HG02623 (cell line): ENCODE measurements at regions not wholly inside any gene's neighbourhood (a gene's known extent, or its start where the extent isn't known, plus 50 kb on each side); places are given as distances from the start of the nearest gene placed in this dataset.

Experiments
- ATAC-seq: cut with Tn5 transposase; IDR thresholded peaks from one replicate; pipeline ENCODE4 v1.9.1; 2021; ENCODE audit warnings: moderate library complexity; ENCODE audit not compliant: unreplicated experiment

DNA sequence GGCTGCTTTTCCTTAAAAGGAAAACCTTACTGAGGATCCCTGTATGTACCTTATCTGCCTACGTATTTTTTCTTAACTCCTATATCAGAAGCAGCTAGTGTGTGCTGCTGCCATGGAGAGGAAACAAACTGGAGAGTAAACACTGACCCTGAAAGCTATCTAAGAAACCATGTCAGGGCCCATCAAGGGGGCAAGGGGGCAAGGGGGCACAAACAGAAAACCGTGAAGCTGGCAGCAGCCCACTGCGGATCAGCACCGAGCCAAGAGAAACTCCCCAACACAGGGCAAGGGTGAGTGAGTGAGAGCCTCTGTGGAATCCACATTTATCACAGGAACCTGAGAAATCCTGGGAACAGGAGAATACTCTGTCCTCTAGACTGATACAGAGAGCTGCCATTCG, 1204.2 kb downstream of the PCDH18 start:
- no peak for ATAC-seq

- ATAC-seq = no peak
These were observed 1211.9 kb downstream of the PCDH18 start for GRCh38 chr4:136320465-136320813.

DNA sequence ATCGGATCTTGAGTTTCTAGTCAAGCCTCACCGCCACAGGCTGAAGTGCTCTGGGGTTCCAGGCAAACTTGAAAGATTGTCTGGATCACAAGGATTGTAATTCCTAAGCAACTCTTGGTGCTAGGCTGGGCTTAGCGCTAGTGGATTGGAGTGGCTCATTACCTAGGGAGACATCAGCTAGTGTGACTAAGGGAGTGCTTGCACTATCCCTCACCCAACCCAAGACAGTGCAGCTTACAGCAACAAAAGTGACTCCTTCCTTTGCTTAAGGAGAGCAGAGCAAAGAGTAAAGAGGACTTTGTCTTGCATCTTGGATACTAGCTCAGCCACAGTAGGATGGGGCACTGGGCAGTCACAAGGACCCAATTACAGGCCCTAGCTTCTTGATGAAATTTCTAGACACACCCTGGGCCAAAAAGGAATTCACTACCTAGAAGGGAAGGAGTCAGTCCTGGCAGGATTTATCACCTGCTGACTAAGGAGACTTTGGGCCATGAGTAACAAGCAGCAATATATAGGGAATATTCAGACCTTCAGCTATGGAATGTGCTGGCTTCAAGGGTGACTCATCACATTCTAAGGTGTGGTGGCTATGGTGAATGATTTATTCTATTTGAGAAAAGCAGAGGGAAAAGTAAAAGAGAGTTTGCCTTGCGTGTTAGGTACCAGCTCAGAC, 1212.4 kb downstream of the PCDH18 start:
- ATAC-seq = no peak

GRCh38 chr4:136316961-136317360, 1215.3 kb downstream of the PCDH18 start:
- ATAC-seq = no peak

- ATAC-seq = no peak
These were observed 1217.6 kb downstream of the PCDH18 start for GRCh38 chr4:136314686-136315085.

DNA sequence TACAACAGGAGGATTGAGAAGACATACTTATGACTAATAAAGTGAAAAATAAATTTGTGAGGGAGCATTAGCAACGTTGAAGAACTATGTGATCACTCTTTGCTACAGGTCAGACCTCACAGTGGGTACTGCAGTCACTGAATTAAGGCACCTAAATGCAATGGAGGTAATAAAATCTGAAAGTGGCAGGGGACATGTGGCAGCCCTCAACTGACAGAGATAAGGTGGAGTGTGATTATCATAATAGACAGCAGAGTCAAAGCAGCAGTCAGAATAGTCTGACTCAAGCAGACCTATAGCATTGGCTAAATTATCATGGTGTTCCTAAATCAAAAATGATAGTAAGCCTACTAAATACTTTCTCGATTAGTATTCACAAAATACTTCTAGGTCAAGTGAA, 1220.5 kb downstream of the PCDH18 start:
- ATAC-seq = no peak

- no peak for ATAC-seq
These were observed 1224.5 kb downstream of the PCDH18 start for GRCh38 chr4:136307765-136308164.

GRCh38 chr4:136306361-136306760, 1225.9 kb downstream of the PCDH18 start:
- ATAC-seq = no peak

- ATAC-seq = no peak
These were observed 1229.7 kb downstream of the PCDH18 start for GRCh38 chr4:136302566-136302965.

DNA sequence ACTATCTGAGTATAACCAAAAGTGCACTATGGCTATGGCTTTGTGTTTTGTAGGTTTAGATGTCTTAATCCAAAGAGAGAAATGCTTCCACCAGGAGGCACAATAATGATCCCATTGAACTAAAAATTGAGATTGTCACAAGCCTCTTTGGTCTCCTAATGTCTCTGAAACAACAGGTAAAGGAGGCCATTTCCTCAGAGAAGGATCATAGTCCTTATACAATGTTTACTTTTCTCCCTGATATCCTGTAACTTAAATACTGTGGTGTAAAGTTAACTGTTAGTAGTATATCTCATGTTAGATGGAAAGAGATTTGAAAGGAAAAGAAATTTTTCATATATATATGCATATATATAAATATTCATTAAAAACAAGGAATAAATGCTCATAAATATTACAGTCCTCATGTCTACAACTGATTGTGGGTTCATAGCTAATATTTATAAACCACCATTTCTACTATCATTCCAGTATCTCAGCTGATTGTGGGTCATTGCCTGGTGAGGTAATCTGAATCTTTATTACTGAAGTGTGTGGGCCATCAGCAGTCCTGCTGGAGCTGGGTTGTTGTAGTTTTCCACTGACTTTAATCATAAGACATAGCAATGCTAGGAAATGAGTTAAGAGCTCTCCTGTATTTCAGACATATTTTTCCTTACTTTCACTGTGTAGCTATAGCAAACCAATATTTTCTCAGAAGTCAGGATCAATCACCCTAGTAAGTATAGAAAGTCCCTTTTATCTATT, 1230.4 kb downstream of the PCDH18 start:
- ATAC-seq = no peak

- no peak for ATAC-seq
These were observed 1248.3 kb downstream of the PCDH18 start for GRCh38 chr4:136283977-136284376.

GRCh38 chr4:136281889-136282288, 1250.4 kb downstream of the PCDH18 start:
- ATAC-seq = no peak

DNA sequence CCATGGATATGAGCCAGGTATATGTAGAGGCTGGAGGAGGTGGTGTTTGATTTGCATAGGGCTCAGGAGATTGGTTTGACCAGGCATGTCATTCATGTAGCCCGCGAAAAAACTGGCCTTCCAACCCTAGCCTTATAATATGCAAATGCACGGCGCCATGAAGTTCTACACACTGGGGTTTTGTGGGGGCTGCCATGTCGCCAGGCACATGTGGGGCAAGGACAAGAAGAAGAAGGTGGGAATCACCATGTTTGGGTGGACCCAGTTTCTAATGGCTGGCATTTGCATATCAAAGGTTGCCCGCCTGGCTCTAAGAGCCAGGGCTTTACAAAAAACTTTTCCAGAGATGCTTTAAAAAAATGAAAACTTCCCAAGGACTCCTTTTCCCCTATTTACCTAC, 1251.0 kb downstream of the PCDH18 start:
- ATAC-seq = no peak

GRCh38 chr4:136277741-136278140, 1254.6 kb downstream of the PCDH18 start:
- no peak for ATAC-seq

DNA sequence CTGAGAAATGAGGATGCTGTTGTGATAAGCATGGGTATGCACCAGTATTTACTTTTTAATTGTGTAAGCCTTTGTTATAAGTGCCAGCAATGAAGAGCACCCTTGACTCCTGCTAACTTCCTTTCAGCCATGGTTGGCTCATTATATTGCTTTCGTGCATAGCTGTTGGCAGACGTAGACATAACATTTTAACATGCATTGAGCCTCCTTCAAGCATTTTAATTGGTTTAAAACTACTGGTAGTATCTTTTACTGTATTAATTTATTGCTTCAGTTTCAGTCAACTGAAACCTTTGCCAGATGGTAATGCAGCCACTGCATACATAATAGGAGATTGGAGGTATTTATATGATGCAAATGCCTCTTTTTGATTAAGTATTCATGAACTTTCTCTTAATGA, 1285.4 kb downstream of the PCDH18 start:
- ATAC-seq = no peak

GRCh38 chr4:136241221-136241986, 1290.9 kb downstream of the PCDH18 start:
- ATAC-seq = no peak

GRCh38 chr4:136227315-136227714, 1305.0 kb downstream of the PCDH18 start:
- no peak for ATAC-seq

DNA sequence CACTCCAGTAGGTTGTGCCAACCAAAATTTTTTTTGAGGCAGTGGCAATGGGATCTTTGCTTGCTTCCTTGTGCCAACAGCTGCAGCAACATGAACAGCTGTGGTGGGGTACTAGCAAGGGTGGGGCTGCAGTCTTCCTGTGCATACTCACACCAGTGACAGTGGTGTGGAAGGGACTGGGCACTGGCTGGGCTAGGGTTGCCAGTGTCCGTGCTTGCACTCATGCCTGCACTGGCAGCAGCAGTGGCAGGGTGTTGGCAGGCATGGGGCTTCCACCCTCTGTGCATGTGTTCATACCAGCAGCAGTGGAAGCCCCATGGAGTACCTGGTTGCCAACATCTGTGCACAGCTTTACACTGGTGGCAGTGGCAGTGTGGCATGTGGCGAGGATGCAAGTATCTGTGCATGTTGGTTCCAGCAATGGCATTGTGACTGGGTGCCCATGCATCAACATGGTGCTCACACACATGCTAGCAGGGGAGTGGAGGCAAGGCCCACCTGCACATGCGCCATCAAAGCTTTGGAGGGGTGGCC, 1312.6 kb downstream of the PCDH18 start:
- ATAC-seq = no peak

DNA sequence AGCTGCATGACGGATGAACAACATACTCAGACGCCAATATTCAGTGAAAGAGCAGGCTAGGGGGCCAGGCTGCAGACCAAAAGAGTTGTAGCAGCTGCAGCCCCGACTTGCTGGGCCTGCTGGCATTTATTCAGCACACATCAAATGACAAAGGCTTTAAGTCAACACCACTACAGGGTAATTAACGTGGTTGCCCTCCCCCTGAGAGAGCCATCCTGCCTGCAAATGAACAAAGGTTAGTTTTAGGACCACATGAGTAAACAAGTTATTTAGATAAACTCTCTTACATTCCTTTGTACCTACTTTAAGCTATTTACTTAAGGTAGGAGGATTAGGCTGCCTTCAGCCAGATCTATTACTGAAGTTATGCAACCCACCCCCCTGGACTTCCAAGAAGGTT, 1329.1 kb downstream of the PCDH18 start:
- ATAC-seq = no peak

DNA sequence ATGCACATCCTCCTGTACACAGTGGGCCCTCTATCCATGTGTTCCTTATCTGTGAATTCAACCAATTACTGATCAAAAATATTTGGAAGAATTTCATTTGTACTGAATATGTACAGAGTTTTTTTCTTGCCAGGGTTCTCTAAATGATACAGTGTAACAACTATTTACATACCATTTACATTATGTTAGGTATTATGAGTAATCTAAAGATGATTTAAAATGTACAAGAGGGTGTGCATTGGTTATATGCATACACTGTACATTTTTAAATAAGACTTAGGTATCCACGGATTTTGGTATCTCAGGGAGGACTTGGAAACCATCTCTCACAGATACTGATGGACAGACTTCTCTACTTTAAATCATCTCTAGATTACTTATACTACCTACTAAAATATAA, 1333.9 kb downstream of the PCDH18 start:
- ATAC-seq = no peak

- ATAC-seq = no peak
These were observed 1337.3 kb downstream of the PCDH18 start for GRCh38 chr4:136194962-136195361.

GRCh38 chr4:136186650-136187049, 1345.6 kb downstream of the PCDH18 start:
- no peak for ATAC-seq
